Fibroblast of lung (primary cell): ENCODE measurements at regions not wholly inside any gene's neighbourhood (a gene's known extent, or its start where the extent isn't known, plus 50 kb on each side); places are given as distances from the start of the nearest gene placed in this dataset.

Source experiments
- DNase-seq, 2 donors: peaks; one replicate each; pipeline versions ENCODE4 v3.0.0 to v3.0.0-alpha.2; 2010; ENCODE audit warnings: low read depth in 2 of 2
- H2AFZ ChIP-seq: 2 replicates; pipeline ENCODE4 v1.5.1; 2012; ENCODE audit warnings: low read length, control low read depth, inconsistent platforms
- H3K27ac ChIP-seq: 2 replicates; pipeline ENCODE4 v1.5.1; 2011; ENCODE audit warnings: low read length, control low read depth; ENCODE audit not compliant: insufficient read depth
- H3K27me3 ChIP-seq: 2 replicates; pipeline ENCODE4 v1.5.1; 2011; ENCODE audit warnings: mild to moderate bottlenecking, low read length; ENCODE audit not compliant: control insufficient read depth, insufficient read depth
- H3K36me3 ChIP-seq: 2 replicates; pipeline ENCODE4 v1.5.1; 2011; ENCODE audit warnings: low read length; ENCODE audit not compliant: control insufficient read depth, insufficient read depth
- H3K4me1 ChIP-seq: 2 replicates; pipeline ENCODE4 v1.5.1; 2011; ENCODE audit warnings: low read length; ENCODE audit not compliant: control insufficient read depth, insufficient read depth; ENCODE audit errors: extremely low read depth
- H3K4me2 ChIP-seq: 2 replicates; pipeline ENCODE4 v1.5.1; 2011; ENCODE audit warnings: low read length, control low read depth; ENCODE audit not compliant: insufficient read depth; ENCODE audit errors: extremely low read depth
- H3K4me3 ChIP-seq, 4 experiments: fragments of 200-600 bp in 1 of 4; sonication (generic) in 1 of 4; replicated peaks in 1 of 4; 2 replicates each; pipeline ENCODE4 v1.5.1; 2011 to 2016; ENCODE audit warnings: low read length in 4 of 4, low read depth in 3 of 4, mild to moderate bottlenecking in 3 of 4, control low read depth in 2 of 4, inconsistent platforms in 1 of 4, mixed read lengths in 1 of 4; ENCODE audit not compliant: insufficient read depth in 1 of 4; ENCODE audit errors: control extremely low read depth in 1 of 4
- H3K79me2 ChIP-seq: 2 replicates; pipeline ENCODE4 v1.5.1; 2012; ENCODE audit warnings: mild to moderate bottlenecking, low read length, inconsistent platforms; ENCODE audit not compliant: control insufficient read depth, insufficient read depth
- H3K9ac ChIP-seq: 2 replicates; pipeline ENCODE4 v1.5.1; 2011; ENCODE audit warnings: mild to moderate bottlenecking, low read length, control low read depth; ENCODE audit not compliant: insufficient read depth
- H3K9me3 ChIP-seq: 2 replicates; pipeline ENCODE4 v1.5.1; 2012; ENCODE audit warnings: low read depth, low read length; ENCODE audit not compliant: control insufficient read depth, insufficient read depth
- H4K20me1 ChIP-seq: 2 replicates; pipeline ENCODE4 v1.5.1; 2011; ENCODE audit warnings: low read length; ENCODE audit not compliant: control insufficient read depth, insufficient read depth; ENCODE audit errors: extremely low read depth
- EZH2 ChIP-seq: IDR thresholded peaks from 2 replicates; pipeline ENCODE4 v1.5.1; 2012; ENCODE audit warnings: low read length, control low read depth, mild to moderate bottlenecking; ENCODE audit errors: missing control alignments
- TF ChIP-seq, protein P1 (sequence below), 2 donors: IDR thresholded peaks in 1 of 2; conservative IDR thresholded peaks in 1 of 2; 1 replicate in 1 of 2; 2 replicates in 1 of 2; pipeline ENCODE4 v1.5.1; 2011 to 2012; ENCODE audit warnings: low read length in 2 of 2, control low read depth in 1 of 2, inconsistent platforms in 1 of 2, low read depth in 1 of 2, mild to moderate bottlenecking in 1 of 2

GRCh38 chr4:100117750-100118149 lies 72.5 kb downstream of the DDIT4L start:
- no peak for TF ChIP-seq EZH2
- TF ChIP-seq, protein P1, sequence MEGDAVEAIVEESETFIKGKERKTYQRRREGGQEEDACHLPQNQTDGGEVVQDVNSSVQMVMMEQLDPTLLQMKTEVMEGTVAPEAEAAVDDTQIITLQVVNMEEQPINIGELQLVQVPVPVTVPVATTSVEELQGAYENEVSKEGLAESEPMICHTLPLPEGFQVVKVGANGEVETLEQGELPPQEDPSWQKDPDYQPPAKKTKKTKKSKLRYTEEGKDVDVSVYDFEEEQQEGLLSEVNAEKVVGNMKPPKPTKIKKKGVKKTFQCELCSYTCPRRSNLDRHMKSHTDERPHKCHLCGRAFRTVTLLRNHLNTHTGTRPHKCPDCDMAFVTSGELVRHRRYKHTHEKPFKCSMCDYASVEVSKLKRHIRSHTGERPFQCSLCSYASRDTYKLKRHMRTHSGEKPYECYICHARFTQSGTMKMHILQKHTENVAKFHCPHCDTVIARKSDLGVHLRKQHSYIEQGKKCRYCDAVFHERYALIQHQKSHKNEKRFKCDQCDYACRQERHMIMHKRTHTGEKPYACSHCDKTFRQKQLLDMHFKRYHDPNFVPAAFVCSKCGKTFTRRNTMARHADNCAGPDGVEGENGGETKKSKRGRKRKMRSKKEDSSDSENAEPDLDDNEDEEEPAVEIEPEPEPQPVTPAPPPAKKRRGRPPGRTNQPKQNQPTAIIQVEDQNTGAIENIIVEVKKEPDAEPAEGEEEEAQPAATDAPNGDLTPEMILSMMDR (conservative IDR thresholded peaks at IDR 0.05 in 1 of 2, IDR thresholded peaks at IDR 0.05 in 1 of 2; ENCODE audit: low read depth in 1 of 2, low read length in 2 of 2), result peak; percentile 29 to 38
- Histone ChIP-seq H3K4me2 (no peak overlapping the region), H3K79me2 (no peaks in the 10 kb centered on the region), H3K27me3 (no peaks in the 10 kb centered on the region), H3K9ac (no peak overlapping the region), H2AFZ (no peak overlapping the region), H3K4me3 (no peak overlapping the region), H4K20me1 (no peaks in the 10 kb centered on the region), H3K27ac (no peak overlapping the region), H3K9me3 (no peaks in the 10 kb centered on the region), H3K36me3 (no peaks in the 10 kb centered on the region), H3K4me1 (no peaks in the 10 kb centered on the region)
- peak in 1 of 2 donors; percentile 6 for DNase-seq

GRCh38 chr4:100114909-100115308 lies 75.4 kb downstream of the DDIT4L start:
- DNase-seq, result no peak
- Histone ChIP-seq H4K20me1 (no peaks in the 10 kb centered on the region), H3K27me3 (no peaks in the 10 kb centered on the region), H3K4me1 (no peaks in the 10 kb centered on the region), H3K79me2 (no peaks in the 10 kb centered on the region), H3K4me2 (no peak overlapping the region), H3K9me3 (no peaks in the 10 kb centered on the region), H3K36me3 (no peaks in the 10 kb centered on the region), H3K27ac (no peak overlapping the region), H3K4me3 (no peak overlapping the region), H2AFZ (no peak overlapping the region), H3K9ac (no peak overlapping the region)
- no peak for TF ChIP-seq EZH2
- TF ChIP-seq, protein P1 (conservative IDR thresholded peaks at IDR 0.05 in 1 of 2, IDR thresholded peaks at IDR 0.05 in 1 of 2; ENCODE audit: low read depth in 1 of 2, low read length in 2 of 2), result no peak

- no peaks in the 10 kb centered on the region for H3K4me1 ChIP-seq
- H3K36me3 ChIP-seq, result no peaks in the 10 kb centered on the region
- H3K27ac ChIP-seq, result no peak overlapping the region
- H3K27me3 ChIP-seq, result no peaks in the 10 kb centered on the region
- no peaks in the 10 kb centered on the region for H3K79me2 ChIP-seq
- H4K20me1 ChIP-seq, result no peaks in the 10 kb centered on the region
- H3K9me3 ChIP-seq, result no peaks in the 10 kb centered on the region
- H3K9ac ChIP-seq, result no peak overlapping the region
- TF ChIP-seq, protein P1 (conservative IDR thresholded peaks at IDR 0.05 in 1 of 2, IDR thresholded peaks at IDR 0.05 in 1 of 2; ENCODE audit: low read depth in 1 of 2, low read length in 2 of 2), result no peak
- H2AFZ ChIP-seq, result no peak overlapping the region
- no peak overlapping the region for H3K4me2 ChIP-seq
- no peak for DNase-seq
- no peak overlapping the region for H3K4me3 ChIP-seq
Measured at GRCh38 chr4:100113732-100114131, 76.5 kb downstream of the DDIT4L start.
